ENCODE measurements at regions not wholly inside any gene's neighbourhood (a gene's known extent, or its start where the extent isn't known, plus 50 kb on each side); places are given as distances from the start of the nearest gene placed in this dataset.

DNA sequence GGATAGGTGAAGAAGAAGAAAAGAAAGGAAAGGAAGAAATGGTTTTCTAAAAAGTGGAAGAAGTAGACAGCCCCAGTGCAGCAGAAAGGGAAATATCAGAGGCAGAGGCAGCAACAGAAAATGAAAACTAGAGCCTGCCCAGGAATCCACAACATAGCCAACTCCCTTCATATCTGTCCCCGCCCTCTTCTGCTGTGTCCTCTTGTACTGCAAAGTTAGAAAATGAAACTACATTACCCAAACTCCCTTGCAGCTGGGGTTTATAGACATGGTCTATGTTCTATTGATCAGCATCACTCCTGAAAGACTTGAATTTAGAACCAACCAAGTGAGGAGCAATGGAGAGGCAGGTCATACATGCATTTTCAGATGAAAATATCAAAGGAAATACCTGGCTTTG, 200.5 kb upstream of the PHACTR1 start:
- H3K36me3 ChIP-seq (replicated peaks; ENCODE audit: control insufficient read depth, insufficient read depth, low read length): no peaks in the 10 kb centered on the region
- no peak for DNase-seq
- H3K4me3 ChIP-seq (ENCODE audit: insufficient read depth, low read depth, low read length): no peak overlapping the region
- no peaks in the 10 kb centered on the region for H3K27me3 ChIP-seq (ENCODE audit: control insufficient read depth, insufficient read depth, low read length)

DNA sequence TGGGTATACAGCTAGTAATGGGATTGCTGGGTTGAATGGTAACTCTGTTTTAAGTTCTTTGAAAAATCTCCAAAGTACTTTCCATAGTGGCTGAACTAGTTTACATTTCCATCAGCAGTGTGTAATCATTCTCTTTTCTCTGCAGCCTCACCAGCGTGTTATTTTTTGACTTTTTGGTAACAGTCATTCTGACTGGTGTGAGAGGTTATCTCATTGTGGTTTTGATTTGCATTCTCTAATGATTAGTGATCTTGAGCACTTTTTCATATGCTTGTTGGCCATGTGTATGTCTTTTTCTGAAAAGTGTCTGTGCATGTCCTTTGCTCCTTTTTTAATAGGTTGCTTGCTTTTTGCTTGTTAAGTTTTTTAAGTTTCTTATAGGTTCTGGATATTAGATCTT, 194.2 kb upstream of the PHACTR1 start:
- no peak for DNase-seq
- Histone ChIP-seq H3K27me3 (ENCODE audit: control insufficient read depth, insufficient read depth, low read length) (no peaks in the 10 kb centered on the region), H3K36me3 (replicated peaks; ENCODE audit: control insufficient read depth, insufficient read depth, low read length) (no peaks in the 10 kb centered on the region), H3K4me3 (ENCODE audit: insufficient read depth, low read depth, low read length) (no peak overlapping the region)

GRCh38 chr6:12523726-12524125, 192.8 kb upstream of the PHACTR1 start:
- Histone ChIP-seq H3K27me3 (ENCODE audit: control insufficient read depth, insufficient read depth, low read length) (no peaks in the 10 kb centered on the region), H3K4me3 (ENCODE audit: insufficient read depth, low read depth, low read length) (no peak overlapping the region), H3K36me3 (replicated peaks; ENCODE audit: control insufficient read depth, insufficient read depth, low read length) (no peaks in the 10 kb centered on the region)
- DNase-seq: no peak

- no peak for DNase-seq
- no peaks in the 10 kb centered on the region for H3K27me3 ChIP-seq (ENCODE audit: control insufficient read depth, insufficient read depth, low read length)
- no peak overlapping the region for H3K4me3 ChIP-seq (ENCODE audit: insufficient read depth, low read depth, low read length)
- H3K36me3 ChIP-seq (replicated peaks; ENCODE audit: control insufficient read depth, insufficient read depth, low read length): no peaks in the 10 kb centered on the region
These were observed 191.3 kb upstream of the PHACTR1 start for GRCh38 chr6:12525276-12525675.

DNA sequence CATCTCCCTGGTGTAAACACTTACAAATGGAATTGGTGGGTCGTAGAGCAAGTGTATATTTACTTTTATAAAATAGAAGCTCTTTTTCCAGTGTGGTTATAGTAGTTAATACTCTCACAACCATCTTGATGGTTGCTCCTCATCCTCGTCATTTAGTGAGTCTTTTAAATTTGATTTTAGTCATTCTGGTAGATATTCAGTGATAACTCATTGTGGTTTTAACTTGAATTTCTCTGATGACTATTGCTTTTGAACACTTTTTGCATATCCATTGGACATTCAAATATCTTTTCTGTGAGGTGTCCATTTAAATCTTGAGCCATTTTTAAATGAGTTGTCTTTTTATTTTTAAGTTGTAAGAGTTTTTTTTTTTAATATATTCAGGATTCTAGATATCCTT, 189.2 kb upstream of the PHACTR1 start:
- DNase-seq: no peak
- Histone ChIP-seq H3K4me3 (ENCODE audit: insufficient read depth, low read depth, low read length) (no peak overlapping the region), H3K36me3 (replicated peaks; ENCODE audit: control insufficient read depth, insufficient read depth, low read length) (no peaks in the 10 kb centered on the region), H3K27me3 (ENCODE audit: control insufficient read depth, insufficient read depth, low read length) (no peaks in the 10 kb centered on the region)

DNA sequence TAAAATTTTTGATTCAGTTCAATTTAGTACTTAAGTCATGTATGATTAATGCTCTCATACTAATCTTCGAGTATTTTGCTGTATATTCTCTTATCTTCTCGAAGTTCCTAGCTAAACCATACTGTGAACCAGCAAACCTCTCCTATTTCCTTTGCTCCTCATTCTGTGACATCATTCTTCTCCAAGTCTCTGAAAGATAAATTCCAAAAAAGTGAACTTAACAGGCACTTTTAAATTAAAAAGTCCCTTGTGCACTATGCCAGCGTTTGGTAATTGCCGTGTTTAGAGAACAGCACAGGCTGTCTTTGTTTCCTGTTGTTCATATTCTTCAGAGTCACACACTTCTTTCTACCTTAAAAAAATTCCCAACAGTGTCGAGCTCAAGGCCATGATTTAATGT, 188.4 kb upstream of the PHACTR1 start:
- Histone ChIP-seq H3K4me3 (ENCODE audit: insufficient read depth, low read depth, low read length) (no peak overlapping the region), H3K27me3 (ENCODE audit: control insufficient read depth, insufficient read depth, low read length) (no peaks in the 10 kb centered on the region), H3K36me3 (replicated peaks; ENCODE audit: control insufficient read depth, insufficient read depth, low read length) (no peaks in the 10 kb centered on the region)
- no peak for DNase-seq

DNA sequence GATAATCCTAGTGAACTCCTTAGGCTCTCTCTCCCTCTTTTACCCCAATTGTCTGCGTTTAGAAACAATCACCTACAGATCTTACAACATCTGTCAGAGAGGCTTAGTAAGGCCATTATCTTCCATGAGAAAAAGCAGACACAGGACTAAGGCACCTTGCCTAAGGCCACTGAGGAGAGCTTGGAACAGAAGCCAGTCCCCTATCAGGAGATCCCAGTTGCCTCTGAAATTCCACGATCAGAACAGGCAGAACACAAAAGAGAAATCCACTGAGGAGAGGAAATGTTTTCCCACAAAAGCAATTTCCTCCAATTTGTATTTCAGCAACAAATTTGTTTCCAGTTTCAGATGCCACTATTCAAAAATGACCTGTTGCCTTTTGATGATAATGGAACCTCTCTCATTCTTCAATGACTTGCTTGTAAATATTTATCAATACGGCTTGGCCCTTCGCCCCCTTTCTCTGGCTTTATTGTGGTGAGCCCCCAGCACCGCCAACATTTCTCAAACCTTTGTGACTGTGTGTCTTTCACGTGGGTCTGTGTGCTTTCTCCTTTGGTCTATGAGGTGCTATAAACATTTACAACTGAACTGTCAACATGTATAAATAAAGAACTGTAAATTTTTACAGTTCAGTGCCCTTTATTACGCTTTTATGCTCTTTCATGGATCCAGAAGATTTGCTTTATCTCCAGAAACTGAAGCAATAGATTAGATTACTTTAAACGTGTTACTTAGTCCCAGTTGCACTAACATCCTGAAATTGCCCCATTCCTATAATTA, 187.8 kb upstream of the PHACTR1 start:
- DNase-seq: no peak
- no peaks in the 10 kb centered on the region for H3K27me3 ChIP-seq (ENCODE audit: control insufficient read depth, insufficient read depth, low read length)
- H3K36me3 ChIP-seq (replicated peaks; ENCODE audit: control insufficient read depth, insufficient read depth, low read length): no peaks in the 10 kb centered on the region
- H3K4me3 ChIP-seq (ENCODE audit: insufficient read depth, low read depth, low read length): no peak overlapping the region

DNA sequence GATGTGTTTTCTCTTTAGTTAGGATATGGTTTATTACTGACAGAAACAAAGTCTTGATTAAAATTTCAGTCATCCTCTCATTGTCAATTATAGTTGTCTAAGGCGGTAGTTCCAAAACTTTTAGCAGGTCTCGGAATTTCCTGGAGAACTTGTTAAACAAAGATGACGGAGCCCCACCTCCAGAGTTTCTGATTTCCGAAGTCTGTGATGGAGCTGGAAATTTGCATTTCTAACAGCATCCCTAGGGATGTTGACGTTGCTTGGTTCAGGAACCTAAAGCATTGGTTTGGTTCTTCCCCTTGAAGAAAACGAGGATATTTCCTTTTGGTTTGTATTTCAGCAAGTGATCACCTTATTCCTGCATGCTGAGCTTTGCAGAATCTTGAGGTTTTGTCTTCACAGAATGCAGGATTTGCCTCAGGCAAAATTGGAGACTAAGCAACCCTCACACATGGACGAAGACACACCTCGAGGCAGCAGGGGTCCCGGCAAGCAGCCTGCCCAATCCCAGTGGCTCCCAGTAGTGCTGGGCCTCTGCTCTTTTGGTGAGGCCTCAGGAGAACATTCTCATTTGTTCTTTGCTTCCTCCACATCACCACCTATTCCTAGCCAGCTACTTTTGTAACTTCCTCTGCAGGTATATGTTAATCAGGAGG, 187.1 kb upstream of the PHACTR1 start:
- no peaks in the 10 kb centered on the region for H3K36me3 ChIP-seq (replicated peaks; ENCODE audit: control insufficient read depth, insufficient read depth, low read length)
- no peaks in the 10 kb centered on the region for H3K27me3 ChIP-seq (ENCODE audit: control insufficient read depth, insufficient read depth, low read length)
- no peak for DNase-seq
- no peak overlapping the region for H3K4me3 ChIP-seq (ENCODE audit: insufficient read depth, low read depth, low read length)

DNA sequence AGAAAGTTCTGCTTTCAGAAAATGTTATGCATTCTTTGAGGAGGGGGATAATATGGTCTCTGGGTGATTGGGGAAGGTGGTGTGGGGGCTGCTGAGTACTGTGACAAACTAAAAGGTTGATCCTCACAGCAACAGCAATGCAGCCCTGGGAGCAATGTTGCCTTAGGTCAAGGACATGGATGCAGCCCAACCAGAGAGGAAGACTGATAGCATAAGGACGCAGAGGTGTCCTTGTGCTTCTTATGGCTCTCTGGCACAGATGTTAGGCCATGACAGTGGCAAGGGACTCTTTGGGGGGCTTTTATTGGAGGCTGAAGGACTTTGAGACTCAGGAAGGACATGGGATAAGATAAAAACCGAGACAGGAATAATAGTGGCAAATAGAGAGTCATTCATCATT, 186.2 kb upstream of the PHACTR1 start:
- no peaks in the 10 kb centered on the region for H3K36me3 ChIP-seq (replicated peaks; ENCODE audit: control insufficient read depth, insufficient read depth, low read length)
- H3K4me3 ChIP-seq (ENCODE audit: insufficient read depth, low read depth, low read length): no peak overlapping the region
- no peak for DNase-seq
- no peaks in the 10 kb centered on the region for H3K27me3 ChIP-seq (ENCODE audit: control insufficient read depth, insufficient read depth, low read length)

GRCh38 chr6:12533586-12533985, 183.0 kb upstream of the PHACTR1 start:
- H3K27me3 ChIP-seq (ENCODE audit: control insufficient read depth, insufficient read depth, low read length): no peaks in the 10 kb centered on the region
- no peak for DNase-seq
- H3K36me3 ChIP-seq (replicated peaks; ENCODE audit: control insufficient read depth, insufficient read depth, low read length): no peaks in the 10 kb centered on the region
- no peak overlapping the region for H3K4me3 ChIP-seq (ENCODE audit: insufficient read depth, low read depth, low read length)

DNA sequence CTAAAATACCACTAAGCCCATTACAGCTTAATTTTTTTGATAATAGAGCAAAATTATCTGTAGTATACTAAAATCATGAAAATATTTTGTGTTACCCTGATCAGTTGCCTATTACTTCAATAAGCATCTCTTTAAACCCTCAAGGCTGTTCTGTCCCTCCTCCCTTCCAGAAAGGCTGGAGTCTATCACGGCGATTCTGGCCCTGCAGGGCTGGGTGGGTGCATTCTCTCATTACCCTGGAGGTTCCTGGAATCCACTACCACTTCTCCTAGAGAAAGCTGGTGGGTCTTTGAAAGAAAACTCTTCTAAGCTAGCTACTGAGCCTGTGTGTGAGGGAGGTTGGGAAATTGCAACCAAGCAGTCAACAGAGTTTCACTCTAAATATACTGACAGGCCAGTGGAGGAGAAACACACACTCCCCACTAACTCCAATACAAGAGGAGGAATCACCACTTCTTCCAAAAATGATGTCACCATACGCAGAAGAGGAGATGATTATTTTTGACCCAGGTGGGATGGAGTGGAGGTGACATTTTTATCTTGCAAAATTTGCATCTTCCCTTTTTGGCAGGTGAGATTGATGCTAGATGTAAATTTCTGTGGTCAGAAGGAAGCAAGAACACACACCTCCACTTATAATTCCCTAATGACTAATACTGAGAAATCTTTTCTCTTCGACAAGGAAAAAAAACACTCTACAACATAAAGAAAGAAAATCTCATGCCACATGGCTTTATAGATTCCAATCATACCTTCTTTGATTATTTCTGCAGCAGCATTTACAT, 182.3 kb upstream of the PHACTR1 start:
- H3K27me3 ChIP-seq (ENCODE audit: control insufficient read depth, insufficient read depth, low read length): no peaks in the 10 kb centered on the region
- no peaks in the 10 kb centered on the region for H3K36me3 ChIP-seq (replicated peaks; ENCODE audit: control insufficient read depth, insufficient read depth, low read length)
- no peak overlapping the region for H3K4me3 ChIP-seq (ENCODE audit: insufficient read depth, low read depth, low read length)
- no peak for DNase-seq

DNA sequence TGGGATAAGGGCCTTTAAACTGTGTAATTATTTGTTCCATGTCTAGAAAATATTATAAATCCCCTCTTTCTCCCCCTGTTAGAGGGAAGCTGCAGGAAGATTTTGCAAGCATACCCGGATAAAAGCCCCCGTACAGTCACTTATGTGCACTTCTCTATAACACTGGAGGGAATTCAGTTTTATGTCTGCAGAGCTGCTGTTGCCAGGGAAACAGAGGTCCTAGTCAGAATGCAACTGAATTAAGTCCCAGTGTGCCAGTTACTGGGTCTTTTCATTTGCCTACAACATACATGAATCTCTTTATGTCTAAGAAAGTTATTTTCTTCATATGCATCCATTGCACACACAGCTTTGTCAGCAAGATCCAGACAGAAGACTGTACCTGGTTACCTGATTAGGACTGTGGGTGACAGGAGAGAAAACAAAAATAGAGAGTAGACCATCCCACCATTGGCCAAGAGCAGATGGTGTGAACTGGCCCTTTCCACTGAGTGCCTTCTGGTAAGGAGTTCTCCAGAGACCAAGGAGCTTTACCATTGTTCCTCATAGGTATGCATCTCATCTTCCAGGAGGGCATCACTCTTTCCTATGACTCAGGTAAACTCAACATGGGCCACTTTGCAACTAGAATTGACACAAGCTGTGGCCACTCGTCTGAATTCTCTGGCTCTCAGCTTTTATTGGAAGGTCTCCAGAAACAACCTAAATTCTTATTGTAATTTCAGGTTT, 180.8 kb upstream of the PHACTR1 start:
- Histone ChIP-seq H3K36me3 (replicated peaks; ENCODE audit: control insufficient read depth, insufficient read depth, low read length) (no peaks in the 10 kb centered on the region), H3K27me3 (ENCODE audit: control insufficient read depth, insufficient read depth, low read length) (no peaks in the 10 kb centered on the region), H3K4me3 (ENCODE audit: insufficient read depth, low read depth, low read length) (no peak overlapping the region)
- DNase-seq: no peak

DNA sequence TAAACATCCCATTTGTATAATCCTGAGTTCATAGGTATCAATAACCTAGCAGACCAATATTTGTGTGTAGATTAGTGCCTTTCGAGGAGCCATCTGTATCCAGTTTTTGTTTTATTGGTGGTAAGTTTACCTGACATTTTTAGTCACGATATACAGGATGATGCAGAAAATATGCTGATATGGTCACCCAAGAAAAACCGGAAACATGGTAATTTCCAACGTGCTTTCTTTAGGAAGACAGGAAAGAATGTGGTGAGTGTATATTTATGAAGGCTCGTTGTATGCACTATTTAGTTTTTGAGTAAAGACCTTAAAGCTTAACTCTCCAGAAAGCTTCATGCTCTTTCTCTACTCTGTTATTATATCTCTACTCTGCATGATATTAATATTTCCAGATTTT, 180.2 kb upstream of the PHACTR1 start:
- DNase-seq: no peak
- H3K36me3 ChIP-seq (replicated peaks; ENCODE audit: control insufficient read depth, insufficient read depth, low read length): no peaks in the 10 kb centered on the region
- H3K27me3 ChIP-seq (ENCODE audit: control insufficient read depth, insufficient read depth, low read length): no peaks in the 10 kb centered on the region
- H3K4me3 ChIP-seq (ENCODE audit: insufficient read depth, low read depth, low read length): no peak overlapping the region

GRCh38 chr6:12537389-12537788, 179.2 kb upstream of the PHACTR1 start:
- no peak for DNase-seq
- H3K36me3 ChIP-seq (replicated peaks; ENCODE audit: control insufficient read depth, insufficient read depth, low read length): no peaks in the 10 kb centered on the region
- H3K4me3 ChIP-seq (ENCODE audit: insufficient read depth, low read depth, low read length): no peak overlapping the region

More at GRCh38 chr6:12537389-12537788, 179.2 kb upstream of the PHACTR1 start:
- no peaks in the 10 kb centered on the region for H3K27me3 ChIP-seq (ENCODE audit: control insufficient read depth, insufficient read depth, low read length)

All from H7 (cell line).